Prostate gland (tissue), 2 donors: ENCODE measurements at regions not wholly inside any gene's neighbourhood (a gene's known extent, or its start where the extent isn't known, plus 50 kb on each side); places are given as distances from the start of the nearest gene placed in this dataset.

Experiments used
- DNase-seq: peaks from one replicate; pipeline ENCODE4 v3.0.0-alpha.2; 2019; ENCODE audit warnings: low spot score
- H3K27ac ChIP-seq, 2 donors: fragments of 200-600 bp; sonication (generic); 2 replicates each; pipeline ENCODE4 v1.5.1; 2017 to 2019
- H3K27me3 ChIP-seq: fragments of 200-600 bp; sonication (generic); replicated peaks from 2 replicates; pipeline ENCODE4 v1.5.1; 2019; ENCODE audit not compliant: insufficient read depth
- H3K36me3 ChIP-seq, 2 donors: fragments of 200-600 bp; sonication (generic); 1 replicate in 1 of 2; 2 replicates in 1 of 2; pipeline versions ENCODE4 v1.5.1 to v1.8.1; 2017 to 2019
- H3K4me1 ChIP-seq: fragments of 200-600 bp; sonication (generic); replicated peaks from 2 replicates; pipeline ENCODE4 v1.5.1; 2019
- H3K4me3 ChIP-seq, 2 donors: fragments of 200-600 bp; sonication (generic); 2 replicates each; pipeline ENCODE4 v1.5.1; 2017 to 2019
- H3K9me3 ChIP-seq: fragments of 200-600 bp; sonication (generic); 2 replicates; pipeline ENCODE4 v1.5.1; 2017
- POLR2A ChIP-seq: fragments of 450-650 bp; IDR thresholded peaks from one replicate; pipeline ENCODE4 v1.6.1; 2016; ENCODE audit warnings: antibody characterized with exemption, mild to moderate bottlenecking
- POLR2AphosphoS5 ChIP-seq: sonication (generic); formaldehyde crosslinking; IDR thresholded peaks from one replicate; pipeline ENCODE4 v1.6.1; 2017; ENCODE audit warnings: antibody characterized with exemption
- WGBS: methylation state at CpG from one replicate; pipeline ENCODE4 v1.1.5; 2018; 5-methylcytosine and 5-hydroxymethylcytosine counted together
- intact Hi-C: fragments of 100-400 bp; cut with DNase I; formaldehyde crosslinking; loops from one replicate; pipeline ENCODE4 v1.14.2; 2022
- TF ChIP-seq, protein P1 (sequence below), 4 experiments: fragments of 200-600 bp in 2 of 4; fragments of 450-650 bp in 2 of 4; sonication (generic) in 2 of 4; IDR thresholded peaks; 1 replicate in 3 of 4; 2 replicates in 1 of 4; pipeline ENCODE4 v1.5.1; 2016 to 2019; ENCODE audit warnings: antibody characterized with exemption in 4 of 4, mild to moderate bottlenecking in 2 of 4, moderate library complexity in 2 of 4

DNA sequence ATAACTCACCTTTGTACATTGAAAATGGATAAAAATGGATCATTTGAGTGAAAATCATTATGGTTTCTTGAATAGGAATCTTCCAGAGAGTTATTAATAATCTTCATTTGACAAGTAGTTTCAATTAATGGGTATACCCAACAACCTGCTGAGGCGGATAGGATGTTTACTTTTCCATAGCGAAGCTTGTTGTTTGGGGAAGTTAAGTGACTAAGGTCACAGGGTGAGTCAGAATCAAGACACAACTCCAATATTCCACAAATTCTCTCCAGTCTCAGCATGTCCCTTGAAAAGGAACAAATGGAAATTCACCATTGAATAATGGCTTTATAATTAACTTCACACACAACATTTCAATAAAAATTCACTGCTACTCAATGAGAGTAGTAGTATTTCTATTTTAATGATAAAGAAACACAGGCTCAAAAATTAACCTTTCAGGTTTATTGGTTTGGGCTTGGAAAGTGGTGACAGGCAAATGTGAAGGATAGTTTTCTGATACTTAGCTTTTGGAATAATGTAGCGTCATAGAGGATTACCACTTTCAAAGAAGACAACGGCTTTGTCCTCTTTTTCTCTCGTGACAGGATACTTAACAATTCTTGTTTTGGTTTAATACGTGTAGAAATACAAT, 211.3 kb downstream of the GPD2 start:
- no peak overlapping the region for H3K27ac ChIP-seq
- TF ChIP-seq POLR2A: no peak
- TF ChIP-seq, protein P1, sequence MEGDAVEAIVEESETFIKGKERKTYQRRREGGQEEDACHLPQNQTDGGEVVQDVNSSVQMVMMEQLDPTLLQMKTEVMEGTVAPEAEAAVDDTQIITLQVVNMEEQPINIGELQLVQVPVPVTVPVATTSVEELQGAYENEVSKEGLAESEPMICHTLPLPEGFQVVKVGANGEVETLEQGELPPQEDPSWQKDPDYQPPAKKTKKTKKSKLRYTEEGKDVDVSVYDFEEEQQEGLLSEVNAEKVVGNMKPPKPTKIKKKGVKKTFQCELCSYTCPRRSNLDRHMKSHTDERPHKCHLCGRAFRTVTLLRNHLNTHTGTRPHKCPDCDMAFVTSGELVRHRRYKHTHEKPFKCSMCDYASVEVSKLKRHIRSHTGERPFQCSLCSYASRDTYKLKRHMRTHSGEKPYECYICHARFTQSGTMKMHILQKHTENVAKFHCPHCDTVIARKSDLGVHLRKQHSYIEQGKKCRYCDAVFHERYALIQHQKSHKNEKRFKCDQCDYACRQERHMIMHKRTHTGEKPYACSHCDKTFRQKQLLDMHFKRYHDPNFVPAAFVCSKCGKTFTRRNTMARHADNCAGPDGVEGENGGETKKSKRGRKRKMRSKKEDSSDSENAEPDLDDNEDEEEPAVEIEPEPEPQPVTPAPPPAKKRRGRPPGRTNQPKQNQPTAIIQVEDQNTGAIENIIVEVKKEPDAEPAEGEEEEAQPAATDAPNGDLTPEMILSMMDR (IDR thresholded peaks at IDR 0.05): no peak
- TF ChIP-seq POLR2AphosphoS5: no peak
- H3K36me3 ChIP-seq: no peaks in the 10 kb centered on the region
- H3K4me3 ChIP-seq: no peak overlapping the region
- intact Hi-C loops: no loop called here
- no peaks in the 10 kb centered on the region for H3K4me1 ChIP-seq
- DNase-seq: no peak
- no peaks in the 10 kb centered on the region for H3K9me3 ChIP-seq
- 83% methylated on average over 6 of the region's 6 CpGs for WGBS
- H3K27me3 ChIP-seq: no peaks in the 10 kb centered on the region

DNA sequence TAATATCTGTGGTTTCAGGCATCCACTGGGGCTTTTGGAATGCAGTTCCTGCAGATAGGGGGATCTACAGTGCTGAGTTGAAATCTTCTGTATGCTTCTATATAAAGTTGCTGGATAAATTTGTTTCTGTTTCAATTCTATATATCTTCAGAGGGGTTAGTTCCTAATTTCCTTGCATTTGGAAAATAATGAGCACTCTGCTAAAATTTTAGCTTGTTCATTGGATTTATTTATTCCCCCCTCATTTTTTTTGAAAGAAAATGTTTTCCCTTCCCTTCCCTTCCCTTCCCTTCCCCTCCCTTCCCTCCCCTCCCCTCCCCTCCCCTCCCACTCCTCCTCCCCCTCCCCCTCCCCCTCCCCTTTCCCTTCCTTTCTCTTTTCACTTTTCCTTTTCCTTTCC, 212.3 kb downstream of the GPD2 start:
- no peak for DNase-seq
- Histone ChIP-seq H3K27me3 (no peaks in the 10 kb centered on the region), H3K4me1 (no peaks in the 10 kb centered on the region), H3K27ac (no peak overlapping the region), H3K4me3 (no peak overlapping the region), H3K36me3 (no peaks in the 10 kb centered on the region), H3K9me3 (no peaks in the 10 kb centered on the region)
- TF ChIP-seq POLR2AphosphoS5 (no peak), POLR2A (no peak)
- TF ChIP-seq, protein P1 (IDR thresholded peaks at IDR 0.05): no peak
- intact Hi-C loops: no loop called here

DNA sequence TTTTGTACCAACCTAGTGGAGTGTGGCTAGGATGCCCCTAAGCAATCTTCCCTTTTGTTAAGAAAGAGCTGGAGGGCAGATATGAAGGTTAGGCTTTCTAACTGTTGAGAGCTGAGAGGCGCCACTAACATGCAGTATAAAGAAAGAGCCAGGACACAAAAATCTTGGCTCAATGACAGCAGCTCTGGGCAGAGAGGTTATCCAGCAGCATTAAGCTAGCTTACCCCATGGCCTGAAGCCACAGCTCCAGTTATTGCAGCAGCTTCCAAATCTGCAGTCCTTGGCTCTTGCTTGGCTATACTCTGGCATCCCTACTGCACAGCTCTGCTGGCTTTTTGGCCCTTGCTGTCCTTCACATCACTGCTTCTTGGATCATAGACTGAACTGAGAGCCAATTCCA, 213.4 kb downstream of the GPD2 start:
- Histone ChIP-seq H3K27me3 (no peaks in the 10 kb centered on the region), H3K9me3 (no peaks in the 10 kb centered on the region), H3K4me3 (no peak overlapping the region), H3K27ac (no peak overlapping the region), H3K36me3 (no peaks in the 10 kb centered on the region), H3K4me1 (no peaks in the 10 kb centered on the region)
- TF ChIP-seq POLR2A (no peak), POLR2AphosphoS5 (no peak)
- TF ChIP-seq, protein P1 (IDR thresholded peaks at IDR 0.05): no peak
- no peak for DNase-seq
- intact Hi-C loops: no loop called here
- WGBS: 88% methylated on average over 1 of the region's 1 CpG

DNA sequence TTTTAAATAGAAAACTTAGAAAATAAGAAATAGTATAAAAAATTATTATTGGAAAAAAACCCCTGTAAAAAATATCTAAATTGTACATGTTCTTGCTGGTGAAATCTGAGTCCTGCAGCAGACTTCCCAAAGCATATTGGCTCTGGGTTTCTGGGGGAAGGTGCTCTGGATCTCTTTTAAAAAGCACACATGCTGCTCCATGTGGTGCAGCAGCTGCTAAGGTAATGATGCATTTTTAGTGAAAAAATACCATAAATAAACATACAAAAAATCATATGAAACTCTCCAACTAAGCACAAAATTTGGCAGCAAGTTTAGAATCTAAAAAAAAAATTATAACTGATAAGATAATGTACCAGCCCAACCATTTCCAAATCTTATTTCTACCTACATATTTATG, 216.5 kb downstream of the GPD2 start:
- no peak for DNase-seq
- Histone ChIP-seq H3K27ac (no peak overlapping the region), H3K36me3 (no peaks in the 10 kb centered on the region), H3K4me1 (no peaks in the 10 kb centered on the region), H3K9me3 (no peaks in the 10 kb centered on the region), H3K27me3 (no peaks in the 10 kb centered on the region), H3K4me3 (no peak overlapping the region)
- TF ChIP-seq, protein P1 (IDR thresholded peaks at IDR 0.05): no peak
- no peak for TF ChIP-seq POLR2A
- no peak for TF ChIP-seq POLR2AphosphoS5
- intact Hi-C loops: no loop called here

DNA sequence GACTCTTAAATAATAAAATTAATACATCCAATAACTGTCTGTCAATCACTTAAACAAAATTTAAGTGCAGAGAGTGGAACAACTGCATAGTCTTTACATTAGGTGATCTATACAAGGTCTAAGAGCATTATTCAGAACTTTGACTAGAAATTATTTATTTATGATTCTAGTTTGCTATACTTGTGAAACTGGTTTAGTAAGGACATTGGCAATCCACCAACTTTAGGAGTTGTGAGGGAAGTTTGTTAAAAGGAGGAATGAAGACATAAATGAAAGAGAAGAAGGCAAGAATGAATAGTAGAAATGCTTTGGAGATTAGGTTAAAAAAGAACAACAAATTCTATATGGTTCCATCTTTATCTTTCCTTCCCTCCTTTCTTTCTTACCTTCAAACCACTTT, 217.5 kb downstream of the GPD2 start:
- intact Hi-C loops: no loop called here
- DNase-seq: peak; percentile 22

More for the DNA sequence above, 217.5 kb downstream of the GPD2 start:
- TF ChIP-seq, protein P1 (IDR thresholded peaks at IDR 0.05): no peak
- TF ChIP-seq POLR2AphosphoS5: no peak
- TF ChIP-seq POLR2A: no peak
- H3K27ac ChIP-seq: no peak overlapping the region
- no peaks in the 10 kb centered on the region for H3K4me1 ChIP-seq
- no peaks in the 10 kb centered on the region for H3K36me3 ChIP-seq
- no peak overlapping the region for H3K4me3 ChIP-seq
- no peaks in the 10 kb centered on the region for H3K27me3 ChIP-seq
- H3K9me3 ChIP-seq: no peaks in the 10 kb centered on the region
